Endothelial cell of umbilical vein (primary cell): ENCODE measurements at regions not wholly inside any gene's neighbourhood (a gene's known extent, or its start where the extent isn't known, plus 50 kb on each side); places are given as distances from the start of the nearest gene placed in this dataset.

Experiments used
- MYC ChIP-seq: IDR thresholded peaks from one replicate; pipeline ENCODE4 v1.6.1; 2011; ENCODE audit warnings: mild to moderate bottlenecking, low read depth, low read length
- POLR2A ChIP-seq: IDR thresholded peaks from 2 replicates; pipeline ENCODE4 v1.6.1; 2012; ENCODE audit warnings: low read depth, mild to moderate bottlenecking, control low read depth, low read length
- POLR2AphosphoS5 ChIP-seq: IDR thresholded peaks from 2 replicates; pipeline ENCODE4 v1.6.1; 2012; ENCODE audit warnings: low read depth, mild to moderate bottlenecking, control low read depth, low read length, moderate library complexity; ENCODE audit not compliant: insufficient read depth
- TF ChIP-seq, protein P1 (sequence below), 2 donors: IDR thresholded peaks; 1 replicate in 1 of 2; 2 replicates in 1 of 2; pipeline ENCODE4 v1.5.1; 2011; ENCODE audit warnings: low read length in 2 of 2, mild to moderate bottlenecking in 2 of 2, moderate library complexity in 2 of 2, control low read depth in 1 of 2, inconsistent platforms in 1 of 2, low read depth in 1 of 2; ENCODE audit not compliant: insufficient read depth in 1 of 2; ENCODE audit errors: extremely low read depth in 1 of 2

DNA sequence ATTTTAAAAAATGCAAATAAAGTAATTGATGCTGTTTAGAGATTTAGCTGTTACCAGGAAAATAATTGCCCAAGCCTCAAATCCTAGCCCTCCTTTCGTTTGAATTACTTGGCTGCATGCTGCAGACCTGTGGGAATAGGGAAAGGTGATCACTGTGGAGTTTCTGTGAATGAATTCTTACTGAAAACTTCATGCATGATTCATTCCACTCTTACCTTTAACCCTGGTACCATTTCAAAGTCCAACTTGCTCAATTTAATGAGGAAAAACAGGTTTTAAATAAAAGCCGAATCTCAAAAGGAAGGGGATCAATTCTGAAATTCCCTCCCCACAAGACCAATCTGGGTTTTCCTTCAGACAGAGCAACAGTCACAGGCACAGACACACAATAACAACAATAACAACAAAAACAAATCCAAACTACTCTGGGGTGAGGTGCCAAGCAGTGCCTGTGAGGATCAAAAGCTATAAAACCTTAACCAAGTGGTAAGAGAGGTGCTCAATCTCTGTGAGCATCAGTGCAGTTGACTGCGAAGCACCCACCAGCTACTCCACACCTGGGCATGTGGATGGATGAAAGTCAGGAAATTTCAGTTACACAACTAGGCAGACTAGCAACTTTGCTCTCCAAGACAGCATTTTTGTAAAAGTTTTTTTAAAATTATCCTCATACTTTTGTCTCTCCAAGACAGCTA lies 200.8 kb downstream of the CNTN3 start:
- TF ChIP-seq MYC, result no peak
- TF ChIP-seq, protein P1, sequence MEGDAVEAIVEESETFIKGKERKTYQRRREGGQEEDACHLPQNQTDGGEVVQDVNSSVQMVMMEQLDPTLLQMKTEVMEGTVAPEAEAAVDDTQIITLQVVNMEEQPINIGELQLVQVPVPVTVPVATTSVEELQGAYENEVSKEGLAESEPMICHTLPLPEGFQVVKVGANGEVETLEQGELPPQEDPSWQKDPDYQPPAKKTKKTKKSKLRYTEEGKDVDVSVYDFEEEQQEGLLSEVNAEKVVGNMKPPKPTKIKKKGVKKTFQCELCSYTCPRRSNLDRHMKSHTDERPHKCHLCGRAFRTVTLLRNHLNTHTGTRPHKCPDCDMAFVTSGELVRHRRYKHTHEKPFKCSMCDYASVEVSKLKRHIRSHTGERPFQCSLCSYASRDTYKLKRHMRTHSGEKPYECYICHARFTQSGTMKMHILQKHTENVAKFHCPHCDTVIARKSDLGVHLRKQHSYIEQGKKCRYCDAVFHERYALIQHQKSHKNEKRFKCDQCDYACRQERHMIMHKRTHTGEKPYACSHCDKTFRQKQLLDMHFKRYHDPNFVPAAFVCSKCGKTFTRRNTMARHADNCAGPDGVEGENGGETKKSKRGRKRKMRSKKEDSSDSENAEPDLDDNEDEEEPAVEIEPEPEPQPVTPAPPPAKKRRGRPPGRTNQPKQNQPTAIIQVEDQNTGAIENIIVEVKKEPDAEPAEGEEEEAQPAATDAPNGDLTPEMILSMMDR (IDR thresholded peaks at IDR 0.05; ENCODE audit: extremely low read depth in 1 of 2, insufficient read depth in 1 of 2, low read depth in 1 of 2, low read length in 2 of 2), result no peak
- TF ChIP-seq POLR2A, result no peak
- TF ChIP-seq POLR2AphosphoS5, result no peak
